DND-41 (cell line): ENCODE measurements at regions not wholly inside any gene's neighbourhood (a gene's known extent, or its start where the extent isn't known, plus 50 kb on each side); places are given as distances from the start of the nearest gene placed in this dataset.

Source experiments
- ATAC-seq: fragments of 200-7000 bp; cut with Tn5 transposase; 3 replicates; pipeline ENCODE4 v1.9.1; 2021; ENCODE audit warnings: low read depth; ENCODE audit not compliant: insufficient read depth
- DNase-seq: peaks from one replicate; pipeline ENCODE4 v3.0.0-alpha.2; 2020
- H2AFZ ChIP-seq: 2 replicates; pipeline ENCODE4 v1.6.0; 2012; ENCODE audit warnings: low read depth, low read length
- H3K27ac ChIP-seq: 2 replicates; pipeline ENCODE4 v1.5.1; 2012; ENCODE audit warnings: low read length, inconsistent platforms
- H3K27me3 ChIP-seq: fragments of 200-600 bp; sonication (generic); 2 replicates; pipeline ENCODE4 v1.6.0; 2012; ENCODE audit warnings: low read length, mild to moderate bottlenecking, inconsistent platforms; ENCODE audit not compliant: insufficient read depth, poor library complexity
- H3K36me3 ChIP-seq: 2 replicates; pipeline ENCODE4 v1.5.1; 2012; ENCODE audit warnings: low read length, inconsistent platforms; ENCODE audit not compliant: insufficient read depth
- H3K4me1 ChIP-seq: 2 replicates; pipeline ENCODE4 v1.5.1; 2012; ENCODE audit warnings: mild to moderate bottlenecking, low read length; ENCODE audit not compliant: insufficient read depth
- H3K4me2 ChIP-seq: 2 replicates; pipeline ENCODE4 v1.6.0; 2012; ENCODE audit warnings: mild to moderate bottlenecking, moderate library complexity, low read length, inconsistent platforms; ENCODE audit not compliant: insufficient read depth
- H3K4me3 ChIP-seq, 2 experiments: fragments of 200-600 bp in 1 of 2; shearing (Covaris generic) in 1 of 2; 2 replicates each; pipeline ENCODE4 v1.5.1; 2012 to 2016; ENCODE audit warnings: inconsistent platforms in 2 of 2, low read length in 2 of 2, mild to moderate bottlenecking in 2 of 2, low read depth in 1 of 2, moderate library complexity in 1 of 2
- H3K79me2 ChIP-seq: 2 replicates; pipeline ENCODE4 v1.6.0; 2012; ENCODE audit warnings: low read length, inconsistent platforms; ENCODE audit not compliant: insufficient read depth
- H3K9ac ChIP-seq: 2 replicates; pipeline ENCODE4 v1.6.0; 2012; ENCODE audit warnings: low read depth, mild to moderate bottlenecking, inconsistent platforms, low read length, moderate library complexity
- H3K9me3 ChIP-seq: 2 replicates; pipeline ENCODE4 v1.5.1; 2012; ENCODE audit warnings: low read length, moderate library complexity, mild to moderate bottlenecking, inconsistent platforms; ENCODE audit not compliant: insufficient read depth, severe bottlenecking
- H4K20me1 ChIP-seq: 2 replicates; pipeline ENCODE4 v1.6.0; 2012; ENCODE audit warnings: low read length; ENCODE audit not compliant: insufficient read depth
- CTCF ChIP-seq: IDR thresholded peaks from 2 replicates; pipeline ENCODE4 v1.5.1; 2012; ENCODE audit warnings: borderline replicate concordance, low read length, moderate library complexity, mild to moderate bottlenecking; ENCODE audit not compliant: poor library complexity, severe bottlenecking; ENCODE audit errors: extremely low read depth
- EZH2 ChIP-seq: IDR thresholded peaks from 3 replicates; pipeline ENCODE4 v1.6.1; 2012; ENCODE audit warnings: borderline replicate concordance, low read depth, mild to moderate bottlenecking, moderate library complexity, low read length, inconsistent platforms; ENCODE audit not compliant: severe bottlenecking

- Histone ChIP-seq H3K9ac (no peak overlapping the region), H3K27ac (no peak overlapping the region)
These were observed 254.0 kb upstream of the TBL1XR1 start for GRCh38 chr3:177451301-177451750.

DNA sequence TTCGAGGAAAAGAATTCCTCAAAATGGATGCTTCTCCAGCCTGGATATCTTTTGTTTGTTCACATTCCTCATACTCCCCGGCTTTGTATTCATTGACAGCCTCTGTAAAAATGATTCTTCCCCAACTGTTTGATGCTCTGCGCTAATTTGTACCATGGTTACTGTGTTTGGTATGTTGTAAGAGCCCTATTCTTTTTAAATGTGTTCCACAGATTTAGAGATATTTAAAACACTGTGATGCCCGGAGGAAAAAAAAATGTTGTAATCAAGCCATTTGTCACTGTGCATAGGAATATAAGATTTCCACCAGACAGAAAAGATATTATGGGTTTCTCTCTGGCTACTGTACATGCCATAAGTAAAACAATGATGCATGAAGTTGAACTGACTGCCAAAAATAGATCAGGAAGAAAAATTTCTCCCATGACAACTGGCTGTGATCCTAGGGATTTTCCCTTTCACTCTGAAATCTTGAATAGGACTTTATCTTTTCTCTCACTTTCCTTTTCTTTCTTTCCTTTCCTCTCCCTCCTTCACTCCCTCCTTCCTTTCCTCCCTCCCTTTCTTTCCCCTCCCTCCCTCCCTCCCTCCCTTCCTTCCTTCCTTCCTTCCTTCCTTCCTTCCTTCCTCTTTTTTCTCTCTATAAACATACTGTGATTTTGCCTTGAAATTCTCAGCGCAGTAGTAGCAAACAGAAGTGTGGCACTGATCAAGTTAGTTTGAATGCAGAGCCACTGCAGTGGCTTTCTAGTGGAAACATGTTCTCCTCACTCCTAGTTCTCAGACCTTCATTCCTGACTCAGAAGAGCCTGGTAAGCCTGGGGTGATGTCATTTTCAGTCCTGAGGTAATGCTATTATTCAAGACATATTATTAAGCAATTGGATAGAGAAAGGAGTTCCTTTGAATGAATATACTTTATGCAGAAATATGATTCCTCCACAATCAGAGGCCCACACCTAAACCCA, 254.9 kb upstream of the TBL1XR1 start:
- no peak overlapping the region for H3K4me2 ChIP-seq
- no peak overlapping the region for H3K9ac ChIP-seq
- no peaks in the 10 kb centered on the region for H3K9me3 ChIP-seq
- H3K4me3 ChIP-seq, result no peak overlapping the region
- H3K27ac ChIP-seq, result no peak overlapping the region
- ATAC-seq (no peak), DNase-seq (no peak)
- H3K36me3 ChIP-seq, result no peaks in the 10 kb centered on the region
- no peaks in the 10 kb centered on the region for H3K27me3 ChIP-seq
- TF ChIP-seq EZH2, result no peak
- TF ChIP-seq CTCF, result no peak
- H2AFZ ChIP-seq, result no peak overlapping the region
- H3K79me2 ChIP-seq, result no peaks in the 10 kb centered on the region
- H3K4me1 ChIP-seq, result peaks cover 12% of the 10 kb centered on the region
- H4K20me1 ChIP-seq, result no peaks in the 10 kb centered on the region

More at GRCh38 chr3:177451301-177451750, 254.0 kb upstream of the TBL1XR1 start:
- H3K4me2 ChIP-seq, result no peak overlapping the region
- H3K79me2 ChIP-seq, result no peaks in the 10 kb centered on the region
- no peaks in the 10 kb centered on the region for H3K36me3 ChIP-seq
- H3K4me1 ChIP-seq, result peaks cover 12% of the 10 kb centered on the region
- no peaks in the 10 kb centered on the region for H4K20me1 ChIP-seq
- no peaks in the 10 kb centered on the region for H3K9me3 ChIP-seq
- no peak overlapping the region for H2AFZ ChIP-seq
- no peak overlapping the region for H3K4me3 ChIP-seq
- H3K27me3 ChIP-seq, result no peaks in the 10 kb centered on the region
- DNase-seq, result no peak
- TF ChIP-seq EZH2, result no peak
- no peak for TF ChIP-seq CTCF
- no peak for ATAC-seq

DNA sequence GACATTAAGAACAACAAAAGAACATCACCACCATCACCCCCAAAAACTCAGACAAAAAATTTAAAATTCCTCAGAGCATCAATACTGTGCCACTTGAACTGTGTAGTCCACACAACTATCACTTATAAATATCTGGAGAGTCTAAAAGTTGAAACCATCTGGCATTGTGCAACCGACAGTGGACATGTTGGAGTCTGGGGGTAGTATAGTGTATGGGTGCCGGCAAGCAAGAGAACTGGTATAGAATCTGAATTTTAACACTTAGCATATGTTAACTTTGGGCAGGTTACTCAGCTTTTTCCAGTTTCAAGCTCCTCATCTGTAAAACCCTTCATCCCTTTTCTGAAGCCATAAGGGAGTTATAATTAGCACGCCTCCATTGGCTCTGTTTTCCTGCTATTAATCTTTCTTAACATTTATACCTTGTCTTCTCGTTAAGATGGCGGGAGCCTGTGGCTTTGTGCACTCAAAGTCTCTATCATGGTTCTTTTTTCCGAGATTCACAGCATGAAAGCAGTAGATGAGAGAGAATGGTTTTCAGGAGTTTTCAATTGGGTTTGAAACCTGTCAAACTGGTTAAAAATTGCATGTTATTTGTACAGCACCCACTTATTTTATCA, 255.7 kb upstream of the TBL1XR1 start:
- H4K20me1 ChIP-seq, result no peaks in the 10 kb centered on the region
- no peak for DNase-seq
- no peak overlapping the region for H3K4me2 ChIP-seq
- H3K27me3 ChIP-seq, result no peaks in the 10 kb centered on the region
- peaks cover 12% of the 10 kb centered on the region for H3K4me1 ChIP-seq
- no peaks in the 10 kb centered on the region for H3K79me2 ChIP-seq
- no peak overlapping the region for H3K9ac ChIP-seq
- TF ChIP-seq CTCF (no peak), EZH2 (no peak)
- no peak overlapping the region for H3K27ac ChIP-seq
- H3K36me3 ChIP-seq, result no peaks in the 10 kb centered on the region
- H3K4me3 ChIP-seq, result no peak overlapping the region
- ATAC-seq, result no peak
- H2AFZ ChIP-seq, result no peak overlapping the region
- H3K9me3 ChIP-seq, result no peaks in the 10 kb centered on the region
